DND-41 (cell line): ENCODE measurements at regions not wholly inside any gene's neighbourhood (a gene's known extent, or its start where the extent isn't known, plus 50 kb on each side); places are given as distances from the start of the nearest gene placed in this dataset.

Experiments used
- EZH2 ChIP-seq: IDR thresholded peaks from 3 replicates; pipeline ENCODE4 v1.6.1; 2012; ENCODE audit warnings: borderline replicate concordance, low read depth, mild to moderate bottlenecking, moderate library complexity, low read length, inconsistent platforms; ENCODE audit not compliant: severe bottlenecking
- TF ChIP-seq, protein P1 (sequence below): IDR thresholded peaks from 2 replicates; pipeline ENCODE4 v1.5.1; 2012; ENCODE audit warnings: borderline replicate concordance, low read length, moderate library complexity, mild to moderate bottlenecking; ENCODE audit not compliant: poor library complexity, severe bottlenecking; ENCODE audit errors: extremely low read depth

DNA sequence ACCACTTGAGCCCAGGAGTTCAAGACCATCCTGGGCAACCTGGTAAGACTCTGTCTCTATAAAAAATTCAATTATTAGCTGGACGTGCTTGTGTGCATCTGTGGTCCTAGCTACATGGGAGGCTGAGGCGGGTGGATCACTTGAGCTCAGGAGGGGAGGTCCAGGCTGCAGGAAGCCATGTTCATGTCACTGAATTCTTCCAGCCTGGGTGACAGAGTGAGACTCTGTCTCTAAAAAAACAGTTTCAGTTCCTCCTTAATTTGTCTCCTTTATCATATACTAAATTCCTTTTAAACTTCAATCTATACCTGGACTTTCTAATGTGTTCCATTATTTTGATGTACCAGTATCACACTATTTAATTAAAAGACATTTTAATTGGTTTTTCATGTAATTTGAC is 422.2 kb upstream of the TLE4 start:
- TF ChIP-seq, protein P1, sequence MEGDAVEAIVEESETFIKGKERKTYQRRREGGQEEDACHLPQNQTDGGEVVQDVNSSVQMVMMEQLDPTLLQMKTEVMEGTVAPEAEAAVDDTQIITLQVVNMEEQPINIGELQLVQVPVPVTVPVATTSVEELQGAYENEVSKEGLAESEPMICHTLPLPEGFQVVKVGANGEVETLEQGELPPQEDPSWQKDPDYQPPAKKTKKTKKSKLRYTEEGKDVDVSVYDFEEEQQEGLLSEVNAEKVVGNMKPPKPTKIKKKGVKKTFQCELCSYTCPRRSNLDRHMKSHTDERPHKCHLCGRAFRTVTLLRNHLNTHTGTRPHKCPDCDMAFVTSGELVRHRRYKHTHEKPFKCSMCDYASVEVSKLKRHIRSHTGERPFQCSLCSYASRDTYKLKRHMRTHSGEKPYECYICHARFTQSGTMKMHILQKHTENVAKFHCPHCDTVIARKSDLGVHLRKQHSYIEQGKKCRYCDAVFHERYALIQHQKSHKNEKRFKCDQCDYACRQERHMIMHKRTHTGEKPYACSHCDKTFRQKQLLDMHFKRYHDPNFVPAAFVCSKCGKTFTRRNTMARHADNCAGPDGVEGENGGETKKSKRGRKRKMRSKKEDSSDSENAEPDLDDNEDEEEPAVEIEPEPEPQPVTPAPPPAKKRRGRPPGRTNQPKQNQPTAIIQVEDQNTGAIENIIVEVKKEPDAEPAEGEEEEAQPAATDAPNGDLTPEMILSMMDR: no peak
- TF ChIP-seq EZH2: no peak
